GM12875 (cell line): ENCODE measurements at regions not wholly inside any gene's neighbourhood (a gene's known extent, or its start where the extent isn't known, plus 50 kb on each side); places are given as distances from the start of the nearest gene placed in this dataset.

ENCODE experiments used
- H3K4me3 ChIP-seq: one replicate; pipeline ENCODE4 v1.5.1; 2011; ENCODE audit warnings: low read depth, low read length, control low read depth
- CTCF ChIP-seq: IDR thresholded peaks from 2 replicates; pipeline ENCODE4 v1.5.1; 2011; ENCODE audit warnings: low read depth, mild to moderate bottlenecking, control low read depth, inconsistent platforms, low read length, moderate library complexity, borderline replicate concordance; ENCODE audit not compliant: insufficient read depth

DNA sequence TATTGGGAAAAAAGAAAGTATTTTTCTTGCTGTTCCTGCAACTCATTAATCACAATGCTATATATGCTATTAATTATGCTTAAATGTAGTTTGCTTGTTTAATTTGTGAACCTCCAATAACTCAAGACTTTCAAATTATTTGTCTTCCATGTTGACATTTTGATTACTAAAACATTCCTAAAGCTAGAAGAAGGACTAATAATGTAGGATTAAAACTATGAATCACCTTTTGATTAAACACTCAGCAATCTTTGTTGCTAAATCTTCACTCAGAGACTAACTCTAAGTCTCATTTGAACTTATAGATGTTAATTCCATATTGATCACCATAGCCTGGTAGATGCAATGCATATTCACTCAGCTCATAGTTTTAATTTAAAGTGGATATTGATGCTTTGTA, 524.6 kb upstream of the ZEB2 start:
- TF ChIP-seq CTCF = no peak

GRCh38 chr2:145043399-145043834, 523.5 kb upstream of the ZEB2 start:
- TF ChIP-seq CTCF = no peak
- H3K4me3 ChIP-seq = no peak overlapping the region

More for the DNA sequence above, 524.6 kb upstream of the ZEB2 start:
- no peak overlapping the region for H3K4me3 ChIP-seq

GRCh38 chr2:145041706-145042105, 521.8 kb upstream of the ZEB2 start:
- TF ChIP-seq CTCF = no peak
- no peak overlapping the region for H3K4me3 ChIP-seq

GRCh38 chr2:145040433-145040832, 520.5 kb upstream of the ZEB2 start:
- no peak overlapping the region for H3K4me3 ChIP-seq
- no peak for TF ChIP-seq CTCF

- H3K4me3 ChIP-seq = no peak overlapping the region
- TF ChIP-seq CTCF = no peak
Observed at GRCh38 chr2:145038041-145038525, 518.2 kb upstream of the ZEB2 start.

DNA sequence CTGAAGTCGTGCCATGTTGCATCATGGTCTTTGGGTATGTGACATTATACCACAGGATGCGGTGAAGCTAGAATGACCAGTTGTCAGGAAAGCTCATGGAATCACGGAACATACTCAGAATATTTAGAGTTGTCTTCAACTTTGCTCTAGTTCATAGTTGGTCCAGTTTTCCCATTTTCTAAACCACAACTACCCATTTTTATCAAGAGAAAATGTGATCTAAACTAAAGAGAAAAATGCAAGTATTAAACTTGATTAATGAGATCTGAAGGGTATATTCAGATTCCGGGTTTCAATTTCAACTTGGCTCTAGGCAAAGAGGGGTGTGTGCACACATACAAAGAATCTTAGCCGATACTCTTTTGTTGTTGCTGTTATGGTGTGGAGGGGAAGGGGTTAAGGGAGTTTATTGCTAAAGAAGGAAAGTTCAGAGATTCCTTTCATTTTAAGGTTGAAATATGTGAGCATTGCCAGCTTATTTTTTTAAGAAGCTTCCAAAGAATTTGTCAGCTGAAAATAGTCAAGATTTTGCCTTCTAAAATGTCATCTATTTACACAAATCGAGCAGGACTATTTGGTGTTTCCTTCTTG, 516.6 kb upstream of the ZEB2 start:
- TF ChIP-seq CTCF = no peak
- no peak overlapping the region for H3K4me3 ChIP-seq

DNA sequence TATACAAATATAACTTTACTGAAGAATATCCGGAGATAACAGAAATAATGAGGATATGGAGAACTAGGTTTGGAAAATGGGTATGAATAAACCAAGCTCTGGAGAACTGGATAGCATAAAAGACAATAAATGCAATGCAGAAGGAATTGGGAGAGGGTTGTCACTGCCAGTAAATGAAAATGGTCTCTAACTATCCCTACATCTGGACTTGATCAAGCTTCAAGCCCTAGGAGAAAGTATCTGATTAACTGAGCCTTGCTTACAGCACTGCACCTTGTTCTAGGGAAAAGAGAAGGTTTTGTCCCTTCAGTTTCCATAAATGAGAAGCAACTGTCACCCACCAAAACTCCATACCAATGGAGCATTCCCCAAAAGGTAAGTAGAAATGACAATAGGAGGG, 514.6 kb upstream of the ZEB2 start:
- TF ChIP-seq CTCF = no peak
- H3K4me3 ChIP-seq = no peak overlapping the region
